ENCODE measurements at regions not wholly inside any gene's neighbourhood (a gene's known extent, or its start where the extent isn't known, plus 50 kb on each side); places are given as distances from the start of the nearest gene placed in this dataset.

GRCh38 chr20:63077705-63078104 lies 70.9 kb upstream of the BHLHE23 start:
- TF ChIP-seq POLR2AphosphoS5 (IDR thresholded peaks at IDR 0.05; ENCODE audit: low read depth, low read length), result no peak
- no peak for TF ChIP-seq USF1 (IDR thresholded peaks at IDR 0.05; ENCODE audit: borderline replicate concordance, low read depth)
- no peak for TF ChIP-seq CHD2 (IDR thresholded peaks at IDR 0.05; ENCODE audit: low read length, partially characterized antibody)
- no peak for TF ChIP-seq JUND (IDR thresholded peaks at IDR 0.05)
- TF ChIP-seq RXRA (IDR thresholded peaks at IDR 0.05; ENCODE audit: borderline replicate concordance, low read depth), result no peak
- TF ChIP-seq RCOR1 (IDR thresholded peaks at IDR 0.05; ENCODE audit: low read length), result no peak
- TF ChIP-seq EP300 (IDR thresholded peaks at IDR 0.05; ENCODE audit: borderline replicate concordance in 1 of 2, low read depth in 1 of 2, low read length in 1 of 2), result no peak
- no peak for TF ChIP-seq EZH2phosphoT487 (IDR thresholded peaks at IDR 0.05; ENCODE audit: borderline replicate concordance, low read depth)
- no peak for TF ChIP-seq MAX (IDR thresholded peaks at IDR 0.05; ENCODE audit: low read depth)
- no peak for TF ChIP-seq GABPA (IDR thresholded peaks at IDR 0.05; ENCODE audit: low read depth)
- TF ChIP-seq USF2 (IDR thresholded peaks at IDR 0.05; ENCODE audit: borderline replicate concordance, low read depth, low read length), result no peak
- TF ChIP-seq ELF1 (IDR thresholded peaks at IDR 0.05), result no peak
- Histone ChIP-seq H3K4me1 (ENCODE audit: control insufficient read depth in 1 of 2, insufficient read depth in 2 of 2, low read depth in 1 of 2, low read length in 1 of 2) (peaks cover 0 to 2% of the 10 kb centered on the region in 2 experiments; a peak in 1 of 4 replicates), H3F3A (replicated peaks; ENCODE audit: insufficient read depth) (no peaks in the 10 kb centered on the region), H3K9me3 (peaks cover 3% of the 10 kb centered on the region; the same call in 1 of the 2 replicates), H2AFZ (ENCODE audit: low read depth) (no peak overlapping the region), H3K9me2 (no peaks in the 10 kb centered on the region), H3K4me2 (no peak overlapping the region), H3K4me3 (ENCODE audit: low read depth in 2 of 2, low read length in 1 of 2) (no peak overlapping the region), H4K20me1 (ENCODE audit: insufficient read depth) (no peaks in the 10 kb centered on the region), H3K9ac (no peak overlapping the region), H3K27me3 (ENCODE audit: insufficient read depth) (peaks cover 12% of the 10 kb centered on the region; the same call in 1 of the 2 replicates), H3K79me2 (ENCODE audit: insufficient read depth) (no peaks in the 10 kb centered on the region), H3K36me3 (replicated peaks in 1 of 2; ENCODE audit: control insufficient read depth in 1 of 2, insufficient read depth in 2 of 2, low read length in 1 of 2) (no peaks in the 10 kb centered on the region), H3K27ac (ENCODE audit: low read depth in 2 of 2, low read length in 1 of 2) (no peak overlapping the region)
- CTCF ChIA-PET, result no interaction called here
- DNase-seq, result no peak
- POLR2A ChIA-PET, result no interaction called here

GRCh38 chr20:63076421-63076820 lies 69.7 kb upstream of the BHLHE23 start:
- H3K4me2 ChIP-seq, result no peak overlapping the region
- no peak overlapping the region for H2AFZ ChIP-seq (ENCODE audit: low read depth)
- no peaks in the 10 kb centered on the region for H3K79me2 ChIP-seq (ENCODE audit: insufficient read depth)
- H3F3A ChIP-seq (replicated peaks; ENCODE audit: insufficient read depth), result no peaks in the 10 kb centered on the region
- no peak overlapping the region for H3K9ac ChIP-seq
- 23% methylated on average over 5 of the region's 5 CpGs for WGBS (ENCODE audit: low lambda C conversion rate)
- CTCF ChIA-PET, result interaction anchor here (1.0 kb wide), 1 partner anchor 104 kb away, joined by 3 read pairs; no protein-coding TSS in a partner anchor
- DNase-seq, result no peak
- peaks cover 17% of the 10 kb centered on the region; the same call in 1 of the 2 replicates for H3K27me3 ChIP-seq (ENCODE audit: insufficient read depth)
- H3K9me2 ChIP-seq, result no peaks in the 10 kb centered on the region
- POLR2A ChIA-PET, result no interaction called here
- H4K20me1 ChIP-seq (ENCODE audit: insufficient read depth), result no peaks in the 10 kb centered on the region
- H3K36me3 ChIP-seq (replicated peaks in 1 of 2; ENCODE audit: control insufficient read depth in 1 of 2, insufficient read depth in 2 of 2, low read length in 1 of 2), result no peaks in the 10 kb centered on the region
- H3K4me1 ChIP-seq (ENCODE audit: control insufficient read depth in 1 of 2, insufficient read depth in 2 of 2, low read depth in 1 of 2, low read length in 1 of 2), result peaks cover 0 to 2% of the 10 kb centered on the region in 2 experiments; a peak in 1 of 4 replicates
- no peak overlapping the region for H3K4me3 ChIP-seq (ENCODE audit: low read depth in 2 of 2, low read length in 1 of 2)
- no peak overlapping the region for H3K27ac ChIP-seq (ENCODE audit: low read depth in 2 of 2, low read length in 1 of 2)
- H3K9me3 ChIP-seq, result peaks cover 3% of the 10 kb centered on the region; the same call in 1 of the 2 replicates
- TF ChIP-seq RFX5 (IDR thresholded peaks at IDR 0.05; ENCODE audit: low read length), result no peak
- no peak for TF ChIP-seq TEAD4 (IDR thresholded peaks at IDR 0.05; ENCODE audit: borderline replicate concordance, insufficient read depth)
- TF ChIP-seq FOXJ3 (CRISPR knock-in tag; IDR thresholded peaks at IDR 0.05), result no peak
- no peak for TF ChIP-seq SMC3 (IDR thresholded peaks at IDR 0.05; ENCODE audit: low read depth, low read length)
- no peak for TF ChIP-seq MXI1 (IDR thresholded peaks at IDR 0.05; ENCODE audit: low read depth, low read length)
- TF ChIP-seq GATA2 (CRISPR knock-in tag; IDR thresholded peaks at IDR 0.05), result no peak
- TF ChIP-seq MEF2A (IDR thresholded peaks at IDR 0.05; ENCODE audit: borderline replicate concordance, low read depth), result no peak
- no peak for TF ChIP-seq TCF12 (IDR thresholded peaks at IDR 0.05)
- TF ChIP-seq IRF3 (IDR thresholded peaks at IDR 0.05; ENCODE audit: low read depth, low read length), result no peak
- no peak for TF ChIP-seq ELF1 (IDR thresholded peaks at IDR 0.05)
- no peak for TF ChIP-seq PBX3 (IDR thresholded peaks at IDR 0.05)
- TF ChIP-seq REST (IDR thresholded peaks at IDR 0.05; ENCODE audit: low read depth, low read length), result no peak

All from SK-N-SH (cell line).